Kidney (tissue), 13 donors: ENCODE measurements at regions not wholly inside any gene's neighbourhood (a gene's known extent, or its start where the extent isn't known, plus 50 kb on each side); places are given as distances from the start of the nearest gene placed in this dataset.

ENCODE experiments used
- DNase-seq, 5 donors: peaks; one replicate each; pipeline ENCODE4 v3.0.0-alpha.2; 2013 to 2020
- FAIRE-seq: peaks from 2 replicates; lab custom pipeline; 2012; peaks lifted over from hg19 to GRCh38; lab: Jason Lieb, UNC
- H3K27ac ChIP-seq, 2 donors: one replicate each; pipeline ENCODE4 v1.7.0; 2013; ENCODE audit warnings: low read depth in 2 of 2, low read length in 2 of 2, inconsistent platforms in 1 of 2
- H3K27me3 ChIP-seq: one replicate; pipeline ENCODE4 v1.7.1; 2013; ENCODE audit warnings: low read length, inconsistent platforms; ENCODE audit not compliant: control insufficient read depth, insufficient read depth
- H3K36me3 ChIP-seq, 3 donors: one replicate each; pipeline versions ENCODE4 v1.7.0 to v1.7.1; 2013; ENCODE audit warnings: low read length in 3 of 3, control low read depth in 1 of 3, inconsistent platforms in 1 of 3; ENCODE audit not compliant: insufficient read depth in 3 of 3, control insufficient read depth in 2 of 3
- H3K4me1 ChIP-seq, 3 donors: one replicate each; pipeline versions ENCODE4 v1.7.0 to v1.7.1; 2013; ENCODE audit warnings: low read length in 3 of 3, inconsistent platforms in 1 of 3, low read depth in 1 of 3; ENCODE audit not compliant: control insufficient read depth in 2 of 3, insufficient read depth in 2 of 3
- H3K4me3 ChIP-seq, 3 donors: one replicate each; pipeline versions ENCODE4 v1.7.0 to v1.8.1; 2013; ENCODE audit warnings: low read length in 3 of 3, control low read depth in 1 of 3, inconsistent platforms in 1 of 3
- H3K9ac ChIP-seq, 3 donors: one replicate each; pipeline versions ENCODE4 v1.7.0 to v1.7.1; 2013; ENCODE audit warnings: low read length in 3 of 3, control low read depth in 1 of 3, inconsistent platforms in 1 of 3
- H3K9me3 ChIP-seq, 3 donors: one replicate each; pipeline versions ENCODE4 v1.7.0 to v1.7.1; 2013; ENCODE audit warnings: low read length in 3 of 3, control low read depth in 1 of 3, inconsistent platforms in 1 of 3; ENCODE audit not compliant: control insufficient read depth in 2 of 3, insufficient read depth in 1 of 3
- CTCF ChIP-seq: IDR thresholded peaks from 3 replicates; pipeline ENCODE4 v1.5.1; 2012; ENCODE audit warnings: mild to moderate bottlenecking, moderate library complexity, borderline replicate concordance; ENCODE audit not compliant: insufficient read depth; ENCODE audit errors: extremely low read depth
- intact Hi-C: fragments of 100-400 bp; cut with DNase I; formaldehyde crosslinking; loops from one replicate; pipeline ENCODE4 v1.11.1; 2022
- donor health status: control.
- donor health status: control.
- donor health status: control.
- donor health status: control.
- donor health status: control.
- donor health status: DM: yes; HTN: yes; CAD: no.
- donor health status: Normal renal cell carcinoma (clear cell type).

DNA sequence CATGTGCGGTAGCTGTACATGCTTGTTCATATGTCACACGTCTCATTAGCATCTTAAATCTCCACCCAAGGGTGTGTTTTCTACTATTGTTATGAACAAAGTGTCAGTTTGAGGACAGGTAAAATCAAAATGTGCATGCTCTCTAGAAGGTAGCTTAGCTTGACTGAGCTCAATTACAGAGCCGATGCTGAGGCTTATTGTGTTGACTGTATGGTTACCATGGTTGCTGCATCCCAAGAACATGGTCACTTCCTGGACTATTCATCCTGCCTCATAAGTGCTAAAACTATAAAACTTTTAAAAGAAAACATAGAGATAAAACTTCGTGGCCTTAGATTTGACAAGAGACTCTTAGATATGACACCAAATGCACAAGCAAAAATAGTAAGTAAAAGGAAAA lies 426.1 kb upstream of the CTNND2 start:
- TF ChIP-seq CTCF: no peak

DNA sequence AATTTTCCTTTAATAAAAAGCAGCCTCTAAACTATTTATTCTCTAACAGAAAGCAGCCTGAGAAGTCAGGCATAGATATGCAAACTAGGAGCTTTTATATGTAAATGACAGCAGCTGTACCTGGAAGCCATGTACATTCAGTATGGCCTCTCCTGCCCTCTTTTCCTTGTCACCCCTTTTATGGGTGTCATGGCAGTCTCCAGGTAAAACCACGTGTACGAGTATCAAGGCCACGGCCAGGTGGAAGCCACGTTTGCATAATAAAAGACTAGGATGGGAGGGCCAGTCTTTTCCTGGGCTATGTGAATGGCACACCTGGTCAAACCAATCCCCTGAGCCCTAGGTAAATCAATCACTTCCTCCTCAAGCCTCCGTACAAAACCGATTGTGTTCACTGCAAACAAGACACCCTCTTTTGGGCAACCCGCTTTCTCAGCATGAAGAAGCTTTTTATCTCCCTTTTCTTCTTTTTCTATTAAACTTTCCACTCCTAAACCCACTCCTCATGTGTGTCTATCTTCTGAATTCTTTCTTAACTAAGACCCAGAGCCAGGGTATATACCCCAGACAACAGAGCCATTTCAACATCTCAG lies 419.5 kb upstream of the CTNND2 start:
- Histone ChIP-seq H3K27me3 (no peaks in the 10 kb centered on the region), H3K4me3 (no peak overlapping the region), H3K9ac (no peak overlapping the region), H3K4me1 (no peaks in the 10 kb centered on the region), H3K9me3 (no peaks in the 10 kb centered on the region), H3K36me3 (no peaks in the 10 kb centered on the region), H3K27ac (no peak overlapping the region)
- intact Hi-C loops: no loop called here
- no peak for DNase-seq
- FAIRE-seq: no peak
- no peak for TF ChIP-seq CTCF

More for the DNA sequence above, 426.1 kb upstream of the CTNND2 start:
- H3K4me1 ChIP-seq: no peaks in the 10 kb centered on the region
- no peak overlapping the region for H3K27ac ChIP-seq
- H3K4me3 ChIP-seq: no peak overlapping the region
- no peaks in the 10 kb centered on the region for H3K36me3 ChIP-seq
- FAIRE-seq (no peak), DNase-seq (no peak)
- intact Hi-C loops: no loop called here
- no peak overlapping the region for H3K9ac ChIP-seq
- no peaks in the 10 kb centered on the region for H3K9me3 ChIP-seq
- no peaks in the 10 kb centered on the region for H3K27me3 ChIP-seq

- intact Hi-C loops: no loop called here
- Histone ChIP-seq H3K9ac (no peak overlapping the region), H3K36me3 (no peaks in the 10 kb centered on the region), H3K27me3 (no peaks in the 10 kb centered on the region), H3K4me3 (no peak overlapping the region), H3K4me1 (no peaks in the 10 kb centered on the region), H3K27ac (no peak overlapping the region), H3K9me3 (no peaks in the 10 kb centered on the region)
- no peak for TF ChIP-seq CTCF
- FAIRE-seq (no peak), DNase-seq (no peak)
Observed at GRCh38 chr5:12322042-12322441, 417.8 kb upstream of the CTNND2 start.

GRCh38 chr5:12320331-12320730 lies 416.1 kb upstream of the CTNND2 start:
- no peaks in the 10 kb centered on the region for H3K36me3 ChIP-seq
- H3K4me1 ChIP-seq: no peaks in the 10 kb centered on the region
- no peak for TF ChIP-seq CTCF
- intact Hi-C loops: no loop called here
- no peaks in the 10 kb centered on the region for H3K9me3 ChIP-seq
- no peak for DNase-seq
- H3K27me3 ChIP-seq: no peaks in the 10 kb centered on the region
- H3K9ac ChIP-seq: no peak overlapping the region
- H3K4me3 ChIP-seq: no peak overlapping the region
- no peak overlapping the region for H3K27ac ChIP-seq
- FAIRE-seq: no peak
